CD4-positive, alpha-beta T cell treated with Interleukin-6 at 100 ng/mL for 8 hours (primary cell): ENCODE measurements at regions not wholly inside any gene's neighbourhood (a gene's known extent, or its start where the extent isn't known, plus 50 kb on each side); places are given as distances from the start of the nearest gene placed in this dataset.

Experiments
- DNase-seq: peaks from one replicate; pipeline ENCODE4 v3.0.0-alpha.2; 2020; ENCODE audit warnings: mixed read lengths, low spot score

DNA sequence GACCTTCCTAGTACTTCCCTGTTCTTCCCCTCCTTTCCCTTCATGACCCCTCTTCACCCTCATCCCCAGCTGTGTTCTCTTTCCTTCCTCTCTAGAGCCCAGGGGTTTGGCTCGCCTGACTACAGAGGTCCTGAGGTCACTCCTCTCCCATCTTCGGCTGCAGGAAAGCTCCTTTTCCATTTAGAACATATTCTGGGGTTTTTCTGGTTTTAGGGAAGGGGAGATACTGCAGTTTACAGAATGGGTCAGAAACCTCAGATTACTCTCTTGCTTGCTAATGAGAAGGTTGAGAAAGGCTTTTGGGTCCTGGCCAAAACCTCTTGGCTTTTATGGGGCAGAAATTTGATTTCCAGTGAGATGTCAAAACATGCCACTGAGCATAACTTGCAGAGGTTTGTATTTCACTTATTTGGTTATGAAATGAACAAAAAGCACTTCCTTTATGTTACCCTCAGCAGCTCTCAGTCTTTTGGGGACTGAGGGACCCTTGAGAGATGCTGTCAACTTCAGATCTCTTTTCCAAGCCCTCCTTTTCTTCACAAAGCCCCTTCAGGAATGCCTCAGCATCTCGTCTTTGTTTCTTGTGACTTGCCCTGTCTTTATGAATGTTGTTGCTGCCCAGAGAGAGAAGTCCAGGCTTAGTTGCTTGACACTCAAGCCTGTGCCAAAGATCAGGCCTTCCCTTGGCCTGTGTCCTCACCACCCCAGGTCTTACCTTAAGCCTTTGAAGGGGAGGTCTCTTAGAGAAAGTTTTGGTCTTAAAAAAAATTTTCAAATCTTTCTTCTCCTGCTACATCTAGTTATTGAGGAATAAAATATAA is 121.7 kb upstream of the TPM1 start:
- DNase-seq, result no peak

DNA sequence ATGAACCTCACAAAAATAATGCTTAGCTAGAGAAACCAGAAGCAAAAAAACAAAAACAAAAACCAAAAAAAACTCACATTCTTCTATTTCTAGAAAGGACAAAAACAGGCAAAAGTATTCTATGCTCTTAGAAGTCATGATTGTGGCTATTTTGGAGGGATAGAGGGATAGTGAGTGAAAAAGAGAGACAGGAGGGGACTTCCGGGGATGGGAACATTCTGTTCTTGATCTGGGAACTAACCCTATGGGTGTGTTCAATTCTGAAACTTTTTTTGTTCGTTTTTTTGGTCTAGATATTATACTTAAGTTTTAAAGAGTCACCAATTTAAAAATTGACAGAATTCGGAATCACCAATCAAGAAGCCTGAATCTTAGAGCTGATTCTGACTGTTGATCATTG is 120.0 kb upstream of the TPM1 start:
- DNase-seq, result no peak

- DNase-seq, result no peak
Observed at GRCh38 chr15:62925875-62926274, 116.7 kb upstream of the TPM1 start.

GRCh38 chr15:62927196-62927595 is 115.4 kb upstream of the TPM1 start:
- DNase-seq, result no peak

DNA sequence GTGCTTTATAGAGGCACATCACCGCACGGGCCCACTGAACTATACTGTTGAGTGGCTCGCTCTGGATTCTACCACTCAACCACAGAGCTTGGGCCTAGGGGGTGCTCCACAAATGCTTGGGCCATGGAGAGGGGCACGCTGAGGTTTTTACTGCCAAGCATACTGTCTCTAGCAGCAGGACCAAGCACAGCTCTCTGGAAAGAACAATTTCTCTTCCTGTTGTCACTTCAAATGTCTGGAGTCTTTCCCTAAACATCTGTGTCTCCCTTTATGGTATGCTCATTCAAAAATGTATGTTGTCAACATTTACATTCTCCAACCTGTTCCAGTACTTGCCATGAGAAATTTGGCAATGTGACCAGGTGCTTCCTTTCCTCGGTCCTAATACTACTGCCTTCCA is 114.7 kb upstream of the TPM1 start:
- no peak for DNase-seq

DNA sequence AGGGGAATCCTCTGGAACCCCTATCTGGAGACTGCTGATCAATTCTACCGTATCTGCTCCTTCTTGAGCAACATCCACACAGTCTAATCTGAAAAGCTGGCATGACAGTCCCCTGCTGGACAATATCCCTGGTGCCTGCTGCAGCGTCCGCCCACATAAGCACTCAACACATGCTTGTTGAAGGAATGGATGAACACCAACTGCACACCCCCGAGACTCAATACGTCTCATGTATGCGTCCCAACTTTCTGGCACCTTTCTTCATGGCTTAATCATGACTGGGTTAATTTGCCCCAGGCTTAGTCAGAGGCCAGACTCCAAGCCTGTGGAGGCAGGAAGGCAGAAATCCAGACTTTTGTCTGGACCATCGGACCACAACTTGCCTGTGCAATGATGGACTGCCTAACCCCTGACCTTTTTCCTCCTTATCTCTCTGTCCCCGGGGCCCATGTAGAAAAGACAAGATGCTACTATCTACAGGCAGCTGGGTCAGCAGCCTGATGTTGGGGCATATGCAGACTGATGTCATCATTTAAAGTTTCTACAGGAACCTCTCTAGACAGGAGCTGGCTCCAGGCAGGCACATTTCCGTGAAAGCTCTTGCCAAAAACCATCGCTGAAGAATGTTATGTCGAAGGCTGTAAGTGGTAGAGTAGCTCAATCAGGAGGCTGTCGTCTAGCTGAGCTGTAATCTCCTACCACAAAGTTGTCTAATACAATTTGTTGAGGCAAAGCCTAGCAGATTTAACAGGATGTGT is 114.1 kb upstream of the TPM1 start:
- no peak for DNase-seq

- no peak for DNase-seq
Observed at GRCh38 chr15:62929000-62929357, 113.6 kb upstream of the TPM1 start.

- no peak for DNase-seq
Observed at GRCh38 chr15:62931650-62932049, 110.9 kb upstream of the TPM1 start.

GRCh38 chr15:62932436-62932835 is 110.1 kb upstream of the TPM1 start:
- no peak for DNase-seq

DNA sequence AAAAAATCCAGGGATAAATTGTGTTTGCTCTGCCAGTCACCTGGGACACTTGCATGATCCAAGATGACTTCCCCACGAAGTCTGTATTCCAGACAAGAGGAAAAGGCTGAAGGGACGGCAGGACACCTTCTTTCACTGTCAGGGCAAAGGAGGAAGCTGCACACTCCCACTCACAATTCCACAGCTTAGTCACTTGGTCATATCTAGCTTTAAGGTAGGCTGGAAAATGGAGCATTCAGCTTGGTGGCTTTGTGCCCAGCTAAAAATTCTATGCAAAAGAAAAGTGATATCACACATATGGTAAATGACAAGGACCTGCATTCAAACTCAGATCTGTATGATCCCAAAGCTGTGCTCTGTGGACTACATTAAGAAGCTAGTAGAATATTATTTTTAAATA is 109.2 kb upstream of the TPM1 start:
- no peak for DNase-seq

DNA sequence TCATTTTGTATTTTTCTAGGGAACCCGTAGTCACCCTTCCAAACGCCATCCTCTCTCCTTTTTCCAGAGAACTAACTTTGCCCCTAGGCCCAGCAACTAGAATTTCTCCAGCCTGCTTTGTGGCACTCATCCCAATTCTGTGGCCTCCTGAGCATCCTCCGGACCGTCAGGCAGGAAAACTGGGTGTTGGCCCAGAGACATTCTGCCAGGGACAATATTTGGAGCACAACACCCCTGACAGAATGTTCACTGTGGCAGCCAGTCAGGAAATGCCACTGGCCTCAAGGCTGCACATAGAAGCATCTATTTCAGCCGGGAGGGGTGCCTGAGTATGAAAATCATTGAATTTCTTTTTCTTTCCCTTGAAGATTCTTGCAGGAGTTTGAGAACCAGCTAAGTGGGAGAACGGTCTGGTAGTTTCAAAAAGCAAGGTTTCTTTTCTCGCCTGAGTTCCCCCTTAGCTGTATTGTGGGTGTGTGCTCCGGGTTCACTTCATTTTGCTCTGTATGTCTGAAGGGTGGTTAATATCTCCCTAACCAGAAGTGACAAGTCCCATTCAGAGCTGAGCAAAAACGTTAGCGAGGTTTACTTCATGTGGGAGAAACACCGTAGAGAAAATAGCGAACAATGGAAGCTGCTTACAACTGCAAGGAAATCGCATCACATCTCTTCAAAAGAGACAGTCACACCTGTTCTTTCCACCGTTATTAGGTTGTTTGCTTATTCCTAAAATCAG is 108.1 kb upstream of the TPM1 start:
- DNase-seq, result no peak

GRCh38 chr15:62935300-62936081 is 107.1 kb upstream of the TPM1 start:
- no peak for DNase-seq

- DNase-seq, result no peak
Observed at GRCh38 chr15:62938825-62939224, 103.7 kb upstream of the TPM1 start.

GRCh38 chr15:62940093-62940754 is 102.3 kb upstream of the TPM1 start:
- no peak for DNase-seq

GRCh38 chr15:62940755-62941361 is 101.7 kb upstream of the TPM1 start:
- DNase-seq, result no peak

GRCh38 chr15:62941699-62942098 is 100.8 kb upstream of the TPM1 start:
- DNase-seq, result no peak

DNA sequence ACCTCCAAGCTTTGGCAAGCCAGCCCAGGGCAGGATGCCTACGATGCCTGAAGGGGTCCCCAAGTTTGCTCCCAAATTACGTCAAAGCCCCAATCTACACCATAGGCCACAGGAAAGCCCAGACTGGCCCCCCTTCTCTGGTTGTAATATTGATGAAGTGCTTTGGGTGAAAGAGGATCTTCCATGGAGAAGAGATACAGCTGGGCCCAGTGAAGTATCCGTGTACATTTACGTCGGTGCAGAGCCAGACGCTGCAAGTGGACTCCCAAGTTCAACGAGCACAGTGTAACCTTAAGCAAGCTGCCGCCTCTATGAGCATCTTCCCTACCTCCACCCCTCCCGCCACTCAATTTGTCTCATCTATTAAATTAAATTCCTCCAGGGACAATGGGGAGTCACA is 100.1 kb upstream of the TPM1 start:
- no peak for DNase-seq

- DNase-seq, result no peak
Observed at GRCh38 chr15:62945063-62945462, 97.5 kb upstream of the TPM1 start.

DNA sequence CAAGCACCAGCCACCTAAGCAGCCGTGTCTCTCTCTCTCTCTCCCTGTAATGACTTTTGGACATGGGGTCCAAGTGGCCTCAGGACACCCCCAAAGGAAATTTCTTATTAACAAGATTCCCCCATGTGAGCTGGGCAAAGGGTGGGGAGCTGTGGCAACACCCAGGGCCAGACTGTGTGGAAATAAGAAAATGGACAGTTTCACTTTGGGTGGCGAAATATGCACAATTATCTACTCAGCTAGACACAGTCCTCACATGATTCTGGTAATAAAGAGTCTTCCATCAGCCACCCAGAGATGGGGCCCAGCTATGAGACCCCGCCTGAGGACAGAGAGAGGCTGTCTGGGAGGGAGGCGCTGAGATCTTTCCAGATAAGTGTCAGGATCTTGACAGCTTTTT is 96.8 kb upstream of the TPM1 start:
- DNase-seq, result no peak

GRCh38 chr15:62946940-62947339 is 95.6 kb upstream of the TPM1 start:
- DNase-seq, result no peak

GRCh38 chr15:62950462-62950931 is 92.0 kb upstream of the TPM1 start:
- DNase-seq, result no peak
